Gastrocnemius medialis (tissue), 4 donors: ENCODE measurements at regions not wholly inside any gene's neighbourhood (a gene's known extent, or its start where the extent isn't known, plus 50 kb on each side); places are given as distances from the start of the nearest gene placed in this dataset.

Source experiments
- ATAC-seq, 2 donors: fragments of 150-250 bp; one replicate each; pipeline ENCODE4 v1.9.1; 2016
- DNase-seq, 2 donors: peaks; one replicate each; pipeline ENCODE4 v3.0.0-alpha.2; 2019
- H3K27ac ChIP-seq, 4 donors: fragments of 200-600 bp; sonication (generic); 1 replicate in 1 of 4; 2 replicates in 3 of 4; pipeline ENCODE4 v1.5.1; 2016 to 2018; ENCODE audit warnings: mild to moderate bottlenecking in 2 of 4, moderate library complexity in 1 of 4
- H3K27me3 ChIP-seq, 3 donors: fragments of 200-600 bp; sonication (generic) in 2 of 3; 1 replicate in 1 of 3; 2 replicates in 2 of 3; pipeline versions ENCODE4 v1.5.1 to v1.6.0; 2016 to 2019; ENCODE audit warnings: mild to moderate bottlenecking in 1 of 3, moderate library complexity in 1 of 3
- H3K36me3 ChIP-seq, 2 donors: fragments of 200-600 bp; sonication (generic) in 1 of 2; one replicate each; pipeline ENCODE4 v1.5.1; 2017 to 2018
- H3K4me1 ChIP-seq, 2 donors: fragments of 200-600 bp; sonication (generic) in 1 of 2; one replicate each; pipeline ENCODE4 v1.5.1; 2016 to 2017; ENCODE audit warnings: mild to moderate bottlenecking in 2 of 2
- H3K4me3 ChIP-seq, 4 donors: fragments of 200-600 bp; sonication (generic) in 3 of 4; 1 replicate in 1 of 4; 2 replicates in 3 of 4; pipeline ENCODE4 v1.5.1; 2016 to 2019; ENCODE audit warnings: mild to moderate bottlenecking in 2 of 4
- H3K9me3 ChIP-seq, 3 donors: fragments of 200-600 bp; sonication (generic) in 2 of 3; 1 replicate in 1 of 3; 2 replicates in 2 of 3; pipeline ENCODE4 v1.5.1; 2016 to 2019
- POLR2A ChIP-seq, 2 donors: fragments of 450-650 bp; IDR thresholded peaks; one replicate each; pipeline ENCODE4 v1.6.1; 2017; ENCODE audit warnings: antibody characterized with exemption in 2 of 2, mild to moderate bottlenecking in 2 of 2, moderate library complexity in 2 of 2
- in situ Hi-C, 4 donors: fragments of 200-750 bp; cut with MboI; loops; one replicate each; pipeline versions ENCODE4 v1.15.0 to v1.8.0; 2017; ENCODE audit warnings: low sequenced_read_pairs in 4 of 4
- intact Hi-C: fragments of 100-400 bp; cut with DNase I; formaldehyde crosslinking; loops from one replicate; pipeline ENCODE4 v1.15.1; 2023; ENCODE audit warnings: low total_unique reads
- TF ChIP-seq, protein P1 (sequence below), 5 experiments: fragments of 450-650 bp in 3 of 5; fragments of 200-600 bp in 2 of 5; sonication (generic) in 2 of 5; IDR thresholded peaks in 4 of 5; conservative IDR thresholded peaks in 1 of 5; 1 replicate in 4 of 5; 2 replicates in 1 of 5; pipeline ENCODE4 v1.5.1; 2016 to 2019; ENCODE audit warnings: antibody characterized with exemption in 5 of 5, mild to moderate bottlenecking in 3 of 5, moderate library complexity in 3 of 5

DNA sequence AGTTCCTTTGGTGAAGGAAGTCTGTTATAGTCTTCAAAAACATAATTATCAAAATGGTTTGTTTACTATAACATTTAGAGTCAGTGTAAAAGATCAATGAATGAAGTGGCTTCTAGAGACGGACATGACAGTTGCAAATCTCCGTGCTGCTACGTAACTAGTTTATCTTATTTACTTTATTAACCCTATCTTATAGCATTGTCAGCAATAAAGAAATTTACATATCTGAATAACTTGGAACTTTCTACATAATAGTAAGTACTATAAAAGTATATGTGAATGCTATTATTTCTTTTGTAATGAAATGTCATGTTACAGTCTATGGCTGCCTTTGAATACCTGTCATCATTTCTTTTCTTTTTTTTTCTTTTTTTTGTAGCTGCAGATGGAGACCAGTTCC lies 246.8 kb downstream of the PTH2R start:
- intact Hi-C loops, result no loop called here

GRCh38 chr2:208654056-208654455 lies 247.5 kb downstream of the PTH2R start:
- H3K27ac ChIP-seq, result no peak overlapping the region
- intact Hi-C loops (no loop called here), in situ Hi-C loops (no loop called here)
- TF ChIP-seq, protein P1, sequence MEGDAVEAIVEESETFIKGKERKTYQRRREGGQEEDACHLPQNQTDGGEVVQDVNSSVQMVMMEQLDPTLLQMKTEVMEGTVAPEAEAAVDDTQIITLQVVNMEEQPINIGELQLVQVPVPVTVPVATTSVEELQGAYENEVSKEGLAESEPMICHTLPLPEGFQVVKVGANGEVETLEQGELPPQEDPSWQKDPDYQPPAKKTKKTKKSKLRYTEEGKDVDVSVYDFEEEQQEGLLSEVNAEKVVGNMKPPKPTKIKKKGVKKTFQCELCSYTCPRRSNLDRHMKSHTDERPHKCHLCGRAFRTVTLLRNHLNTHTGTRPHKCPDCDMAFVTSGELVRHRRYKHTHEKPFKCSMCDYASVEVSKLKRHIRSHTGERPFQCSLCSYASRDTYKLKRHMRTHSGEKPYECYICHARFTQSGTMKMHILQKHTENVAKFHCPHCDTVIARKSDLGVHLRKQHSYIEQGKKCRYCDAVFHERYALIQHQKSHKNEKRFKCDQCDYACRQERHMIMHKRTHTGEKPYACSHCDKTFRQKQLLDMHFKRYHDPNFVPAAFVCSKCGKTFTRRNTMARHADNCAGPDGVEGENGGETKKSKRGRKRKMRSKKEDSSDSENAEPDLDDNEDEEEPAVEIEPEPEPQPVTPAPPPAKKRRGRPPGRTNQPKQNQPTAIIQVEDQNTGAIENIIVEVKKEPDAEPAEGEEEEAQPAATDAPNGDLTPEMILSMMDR (IDR thresholded peaks at IDR 0.05 in 4 of 5, conservative IDR thresholded peaks at IDR 0.05 in 1 of 5), result no peak
- no peak for TF ChIP-seq POLR2A (IDR thresholded peaks at IDR 0.05)
- ATAC-seq (no peak), DNase-seq (no peak)
- no peaks in the 10 kb centered on the region for H3K27me3 ChIP-seq
- no peaks in the 10 kb centered on the region for H3K36me3 ChIP-seq
- H3K4me3 ChIP-seq, result no peak overlapping the region
- H3K9me3 ChIP-seq, result no peaks in the 10 kb centered on the region
- no peaks in the 10 kb centered on the region for H3K4me1 ChIP-seq

More for the DNA sequence above, 246.8 kb downstream of the PTH2R start:
- TF ChIP-seq, protein P1 (IDR thresholded peaks at IDR 0.05 in 4 of 5, conservative IDR thresholded peaks at IDR 0.05 in 1 of 5), result no peak
- no peak for TF ChIP-seq POLR2A (IDR thresholded peaks at IDR 0.05)
- H3K4me3 ChIP-seq, result no peak overlapping the region
- H3K4me1 ChIP-seq, result no peaks in the 10 kb centered on the region
- no peaks in the 10 kb centered on the region for H3K36me3 ChIP-seq
- in situ Hi-C loops, result no loop called here
- no peaks in the 10 kb centered on the region for H3K27me3 ChIP-seq
- no peak for DNase-seq
- H3K27ac ChIP-seq, result no peak overlapping the region
- no peaks in the 10 kb centered on the region for H3K9me3 ChIP-seq
- ATAC-seq, result no peak

DNA sequence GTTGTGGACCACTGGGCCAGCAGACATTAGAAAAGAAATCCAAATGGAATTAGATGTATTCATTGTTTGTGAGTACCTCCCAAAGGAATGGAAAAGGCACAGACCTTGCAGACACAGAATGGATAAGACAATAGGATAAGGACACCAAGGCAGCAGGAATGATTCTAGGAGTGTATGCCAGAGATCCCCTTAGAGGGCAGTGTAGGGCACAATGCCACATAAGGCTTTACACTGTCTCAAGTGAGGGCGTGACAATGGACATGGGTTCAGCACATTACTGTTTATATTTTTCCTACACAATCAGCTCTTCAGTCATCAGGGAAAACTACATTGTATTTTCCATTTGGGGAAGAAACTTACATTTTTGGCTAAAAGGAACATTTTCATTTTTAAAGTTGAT lies 250.9 kb downstream of the PTH2R start:
- in situ Hi-C loops, result no loop called here

GRCh38 chr2:208669394-208669793 lies 262.8 kb downstream of the PTH2R start:
- no peak for DNase-seq
- Histone ChIP-seq H3K4me1 (no peaks in the 10 kb centered on the region), H3K27me3 (no peaks in the 10 kb centered on the region), H3K4me3 (no peak overlapping the region), H3K9me3 (no peaks in the 10 kb centered on the region), H3K27ac (no peak overlapping the region), H3K36me3 (no peaks in the 10 kb centered on the region)
- in situ Hi-C loops (no loop called here), intact Hi-C loops (no loop called here)
- ATAC-seq, result no peak
- TF ChIP-seq, protein P1 (IDR thresholded peaks at IDR 0.05 in 4 of 5, conservative IDR thresholded peaks at IDR 0.05 in 1 of 5), result no peak
- no peak for TF ChIP-seq POLR2A (IDR thresholded peaks at IDR 0.05)

More for the DNA sequence above, 250.9 kb downstream of the PTH2R start:
- no peaks in the 10 kb centered on the region for H3K27me3 ChIP-seq
- H3K4me3 ChIP-seq, result no peak overlapping the region
- H3K27ac ChIP-seq, result no peak overlapping the region
- H3K36me3 ChIP-seq, result no peaks in the 10 kb centered on the region
- intact Hi-C loops, result no loop called here
- no peaks in the 10 kb centered on the region for H3K9me3 ChIP-seq
- no peak for DNase-seq
- no peak for TF ChIP-seq POLR2A (IDR thresholded peaks at IDR 0.05)
- TF ChIP-seq, protein P1 (IDR thresholded peaks at IDR 0.05 in 4 of 5, conservative IDR thresholded peaks at IDR 0.05 in 1 of 5), result no peak
- no peaks in the 10 kb centered on the region for H3K4me1 ChIP-seq
- no peak for ATAC-seq

- no peak for TF ChIP-seq POLR2A (IDR thresholded peaks at IDR 0.05)
- TF ChIP-seq, protein P1 (IDR thresholded peaks at IDR 0.05 in 4 of 5, conservative IDR thresholded peaks at IDR 0.05 in 1 of 5), result no peak
- H3K27ac ChIP-seq, result no peak overlapping the region
- in situ Hi-C loops (no loop called here), intact Hi-C loops (no loop called here)
- H3K27me3 ChIP-seq, result no peaks in the 10 kb centered on the region
- no peak overlapping the region for H3K4me3 ChIP-seq
- no peak for ATAC-seq
- no peaks in the 10 kb centered on the region for H3K9me3 ChIP-seq
- no peak for DNase-seq
- no peaks in the 10 kb centered on the region for H3K4me1 ChIP-seq
- H3K36me3 ChIP-seq, result no peaks in the 10 kb centered on the region
Observed at GRCh38 chr2:208671284-208671683, 264.7 kb downstream of the PTH2R start.
